Activated naive CD4-positive, alpha-beta T cell treated with anti-CD3 and anti-CD28 coated beads for 36 hours (primary cell): ENCODE measurements at regions not wholly inside any gene's neighbourhood (a gene's known extent, or its start where the extent isn't known, plus 50 kb on each side); places are given as distances from the start of the nearest gene placed in this dataset.

Experiments used
- CTCF ChIA-PET: fragments of 350-600 bp; sonication (Branson Sonifier 250); formaldehyde crosslinking; loops from one replicate; lab custom pipeline; 2021; ENCODE audit warnings: antibody characterized with exemption; lab: Charles Lee
- DNase-seq: peaks from one replicate; pipeline ENCODE4 v3.0.0-alpha.2; 2020
- H3K27ac Mint-ChIP-seq: one replicate; pipeline ENCODE4 v1.8.0; 2021; ENCODE audit warnings: mild to moderate bottlenecking, mixed read lengths
- H3K27me3 Mint-ChIP-seq: one replicate; pipeline ENCODE4 v1.8.0; 2021; ENCODE audit warnings: low read depth, mixed read lengths
- H3K36me3 Mint-ChIP-seq: one replicate; pipeline ENCODE4 v1.8.0; 2021; ENCODE audit warnings: low read depth, mixed read lengths
- H3K4me1 Mint-ChIP-seq: one replicate; pipeline ENCODE4 v1.8.0; 2021; ENCODE audit warnings: low read depth, mixed read lengths
- H3K4me3 Mint-ChIP-seq: one replicate; pipeline ENCODE4 v1.8.0; 2021; ENCODE audit warnings: mild to moderate bottlenecking, moderate library complexity, mixed read lengths
- H3K9me3 Mint-ChIP-seq: one replicate; pipeline ENCODE4 v1.8.0; 2021; ENCODE audit warnings: mixed read lengths
- intact Hi-C: fragments of 100-400 bp; cut with micrococcal nuclease; formaldehyde crosslinking; loops from one replicate; pipeline ENCODE4 v1.15.1; 2023

DNA sequence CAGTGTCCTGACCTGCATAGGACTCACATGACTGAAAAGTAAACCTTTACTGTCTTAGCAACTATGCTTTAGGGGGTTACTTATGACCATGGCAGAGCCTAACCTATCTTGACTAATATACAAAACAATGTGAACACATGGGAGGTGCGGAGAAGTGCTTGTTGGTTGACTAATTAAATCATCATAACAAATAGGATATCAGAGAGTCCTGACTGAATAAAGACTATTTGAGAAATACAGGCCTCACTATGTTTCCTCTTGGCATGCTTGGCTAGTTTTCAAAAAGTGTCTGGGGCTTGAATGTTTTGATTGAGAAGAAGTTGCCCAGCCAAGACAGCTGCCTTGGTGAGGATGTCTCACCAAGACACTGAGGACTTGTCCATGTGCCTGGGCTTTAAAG, 104.4 kb upstream of the PHYHIPL start:
- Mint-ChIP-seq H3K4me1 (no peaks in the 10 kb centered on the region), H3K27me3 (no peaks in the 10 kb centered on the region), H3K4me3 (no peak overlapping the region), H3K36me3 (no peaks in the 10 kb centered on the region), H3K27ac (no peak overlapping the region), H3K9me3 (no peaks in the 10 kb centered on the region)
- intact Hi-C loops: no loop called here
- CTCF ChIA-PET: no interaction called here
- DNase-seq: no peak

DNA sequence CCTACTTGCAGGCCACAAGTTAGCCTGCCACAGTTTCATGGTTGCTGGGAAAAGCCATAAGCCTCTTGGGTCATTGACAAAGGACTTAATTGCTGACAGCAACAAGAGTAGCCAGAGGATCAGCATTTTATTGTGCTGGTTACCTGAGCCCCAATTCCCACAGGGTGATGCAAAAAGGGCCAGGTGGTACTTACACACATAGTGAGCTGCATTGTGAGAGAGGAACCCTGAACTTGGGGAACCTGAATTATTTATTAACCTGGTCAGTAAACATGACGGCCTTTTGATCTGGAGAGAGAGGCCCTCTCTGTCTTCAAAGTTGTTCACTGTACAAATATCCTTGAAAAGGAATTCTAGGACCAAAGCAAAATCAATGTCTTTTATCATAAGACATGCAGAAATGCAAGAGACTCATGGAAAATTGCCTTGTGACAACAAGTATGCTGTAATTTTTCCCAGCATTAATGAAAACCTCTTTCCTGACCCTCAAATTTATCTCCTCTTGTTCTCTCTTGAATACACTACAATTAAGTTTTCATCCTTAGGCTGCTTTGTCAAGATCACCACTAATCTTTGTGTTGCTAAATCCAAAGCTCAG, 102.9 kb upstream of the PHYHIPL start:
- Mint-ChIP-seq H3K4me1 (no peaks in the 10 kb centered on the region), H3K4me3 (no peak overlapping the region), H3K27me3 (no peaks in the 10 kb centered on the region), H3K9me3 (no peaks in the 10 kb centered on the region), H3K27ac (no peak overlapping the region), H3K36me3 (no peaks in the 10 kb centered on the region)
- CTCF ChIA-PET: no interaction called here
- DNase-seq: no peak
- intact Hi-C loops: no loop called here

DNA sequence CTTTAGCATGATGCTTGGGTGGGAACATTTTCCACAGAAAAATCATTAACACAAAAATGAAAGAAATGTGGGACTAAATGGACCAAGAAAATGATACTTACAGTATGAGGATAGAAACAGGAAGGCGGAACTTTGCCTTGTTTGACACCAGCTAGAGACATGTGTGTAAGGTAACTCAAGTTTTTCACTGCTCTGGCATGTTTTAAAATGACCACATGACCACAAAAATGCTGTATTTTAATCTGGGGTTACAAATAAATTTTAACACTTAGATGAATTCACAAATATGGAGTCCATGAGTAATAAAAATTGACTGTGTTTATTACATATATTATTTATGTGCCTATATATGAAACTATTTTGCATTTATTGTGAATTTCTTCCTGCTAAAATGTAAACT, 100.9 kb upstream of the PHYHIPL start:
- Mint-ChIP-seq H3K9me3 (no peaks in the 10 kb centered on the region), H3K27ac (no peak overlapping the region), H3K4me3 (no peak overlapping the region), H3K36me3 (no peaks in the 10 kb centered on the region), H3K4me1 (no peaks in the 10 kb centered on the region), H3K27me3 (no peaks in the 10 kb centered on the region)
- no peak for DNase-seq
- CTCF ChIA-PET: no interaction called here
- intact Hi-C loops: no loop called here

DNA sequence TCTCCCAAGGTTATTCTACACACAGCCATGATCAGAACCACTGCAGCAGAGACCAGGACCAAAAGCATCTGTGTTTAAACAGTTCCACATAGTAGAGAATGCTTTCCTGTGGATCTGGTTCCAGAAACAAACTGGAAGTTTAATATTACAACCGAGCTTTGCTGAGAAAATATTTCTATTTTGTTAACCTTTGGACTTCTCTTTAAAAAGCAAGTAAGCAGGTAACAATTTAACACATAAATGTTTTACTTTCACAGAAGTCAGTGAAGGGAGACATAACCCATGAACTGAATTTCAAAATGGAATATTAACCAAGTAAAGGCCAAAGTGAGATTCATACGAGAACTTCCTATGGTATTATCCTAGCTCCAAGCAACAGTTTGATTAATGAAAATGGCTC, 98.6 kb upstream of the PHYHIPL start:
- intact Hi-C loops: no loop called here
- no peak for DNase-seq
- H3K4me1 Mint-ChIP-seq: no peaks in the 10 kb centered on the region
- CTCF ChIA-PET: no interaction called here
- H3K4me3 Mint-ChIP-seq: no peak overlapping the region
- no peaks in the 10 kb centered on the region for H3K9me3 Mint-ChIP-seq
- H3K27me3 Mint-ChIP-seq: no peaks in the 10 kb centered on the region
- no peak overlapping the region for H3K27ac Mint-ChIP-seq
- no peaks in the 10 kb centered on the region for H3K36me3 Mint-ChIP-seq

DNA sequence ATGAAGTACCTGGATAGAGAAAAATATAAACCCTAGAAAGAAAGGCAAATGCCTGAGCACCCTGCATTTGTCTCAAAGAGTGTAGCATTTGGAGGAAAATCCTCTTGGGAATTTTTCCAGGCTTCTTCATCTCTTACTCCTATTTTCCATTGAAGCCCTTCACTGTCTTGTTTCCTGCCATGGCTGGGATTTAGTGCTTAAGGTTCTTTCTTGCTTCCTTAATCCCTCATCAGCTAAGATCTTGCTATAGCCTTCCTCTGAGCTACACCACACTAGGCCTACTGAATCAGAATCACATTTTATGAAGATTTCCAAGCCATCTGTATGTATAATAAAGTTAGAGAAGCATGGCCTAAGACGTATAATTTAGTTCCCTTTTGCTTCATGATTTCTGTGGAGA, 97.5 kb upstream of the PHYHIPL start:
- CTCF ChIA-PET: no interaction called here

DNA sequence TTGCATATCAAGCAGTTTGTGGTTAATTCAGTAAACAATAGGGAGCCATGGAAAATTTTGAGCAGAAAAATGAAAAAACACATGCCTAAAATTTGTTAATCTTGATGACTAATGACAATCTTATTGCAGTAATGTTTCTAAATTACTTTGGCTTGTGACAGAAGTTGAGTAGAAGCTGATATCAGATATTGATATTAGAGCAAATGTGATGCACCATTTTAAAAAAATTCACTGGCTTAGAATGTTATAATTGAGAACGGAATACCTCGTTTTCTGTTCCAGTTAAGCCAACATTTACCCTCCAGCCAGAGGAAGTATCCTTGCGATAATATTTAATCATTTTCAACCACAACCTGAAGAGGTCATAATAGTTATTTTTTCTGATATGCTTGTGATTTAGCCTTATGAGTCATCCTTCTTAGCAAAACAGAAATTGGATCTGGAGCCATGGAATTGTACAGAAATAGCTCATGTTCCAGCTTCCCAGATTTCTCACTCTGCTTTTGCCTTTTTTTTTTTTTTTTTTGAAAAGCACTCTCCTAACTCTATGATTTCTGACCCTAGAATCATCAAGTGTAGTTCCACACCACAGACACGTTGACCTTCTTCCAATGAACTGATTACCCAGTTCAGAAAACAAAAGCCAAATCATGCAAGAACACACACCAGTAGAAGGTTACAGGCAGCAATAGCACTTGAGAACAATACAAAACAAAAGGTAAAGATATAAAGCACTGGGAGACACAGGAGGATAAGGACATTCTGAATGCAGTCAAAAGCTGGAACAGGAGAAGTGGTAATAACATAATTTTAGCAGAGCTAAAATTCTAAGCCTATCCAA, 96.8 kb upstream of the PHYHIPL start:
- Mint-ChIP-seq H3K27me3 (no peaks in the 10 kb centered on the region), H3K9me3 (no peaks in the 10 kb centered on the region), H3K4me1 (no peaks in the 10 kb centered on the region), H3K36me3 (no peaks in the 10 kb centered on the region), H3K27ac (no peak overlapping the region), H3K4me3 (no peak overlapping the region)
- intact Hi-C loops: no loop called here
- no peak for DNase-seq
- CTCF ChIA-PET: no interaction called here

More for the DNA sequence above, 97.5 kb upstream of the PHYHIPL start:
- Mint-ChIP-seq H3K36me3 (no peaks in the 10 kb centered on the region), H3K27ac (no peak overlapping the region), H3K4me3 (no peak overlapping the region), H3K27me3 (no peaks in the 10 kb centered on the region), H3K4me1 (no peaks in the 10 kb centered on the region), H3K9me3 (no peaks in the 10 kb centered on the region)
- DNase-seq: no peak
- intact Hi-C loops: no loop called here

DNA sequence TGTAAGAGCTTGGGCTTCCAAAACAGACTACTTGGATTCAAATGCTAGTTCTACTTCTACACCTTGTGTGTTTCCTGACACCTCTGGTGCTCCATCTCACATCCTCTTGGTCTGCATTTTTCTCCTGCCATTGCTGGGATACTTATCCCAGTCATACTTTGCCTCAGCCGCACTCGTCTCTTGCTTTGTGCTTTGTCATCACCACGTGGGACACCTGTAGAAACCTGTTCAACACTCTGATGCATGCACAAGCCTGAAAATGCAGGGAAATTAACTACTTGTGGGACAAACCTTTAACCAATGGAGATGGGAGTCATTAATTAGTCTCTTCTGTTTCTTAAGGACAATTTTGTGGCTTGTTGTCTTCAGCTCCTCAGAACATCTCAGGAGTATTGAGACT, 94.2 kb upstream of the PHYHIPL start:
- Mint-ChIP-seq H3K27me3 (no peaks in the 10 kb centered on the region), H3K36me3 (no peaks in the 10 kb centered on the region), H3K4me3 (no peak overlapping the region), H3K4me1 (no peaks in the 10 kb centered on the region), H3K9me3 (no peaks in the 10 kb centered on the region), H3K27ac (no peak overlapping the region)
- intact Hi-C loops: no loop called here
- no peak for DNase-seq
- CTCF ChIA-PET: interaction anchor here (0.6 kb wide), 1 partner anchor 417 kb away, joined by 3 read pairs; no protein-coding TSS in a partner anchor

DNA sequence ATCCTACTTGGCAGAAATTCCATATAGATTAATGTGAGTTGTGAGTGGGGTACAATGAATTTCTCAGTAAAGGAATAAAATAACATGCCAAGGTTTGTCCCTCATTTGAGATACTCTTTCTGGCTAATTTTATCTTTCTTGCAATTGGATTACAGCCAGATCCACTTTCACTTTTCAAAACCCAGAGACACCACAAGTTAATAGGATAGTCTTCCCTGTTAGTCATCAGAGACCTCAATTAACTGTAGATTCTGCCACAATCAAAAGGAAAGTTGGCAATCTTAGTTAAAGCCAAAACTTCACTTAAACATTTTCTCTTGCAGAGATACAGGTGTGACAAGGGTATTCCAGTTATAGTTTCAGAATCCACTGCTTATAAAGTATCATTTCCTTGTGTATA, 91.4 kb upstream of the PHYHIPL start:
- Mint-ChIP-seq H3K36me3 (no peaks in the 10 kb centered on the region), H3K4me3 (no peak overlapping the region), H3K27me3 (no peaks in the 10 kb centered on the region), H3K4me1 (no peaks in the 10 kb centered on the region), H3K27ac (no peak overlapping the region), H3K9me3 (peaks cover 2% of the 10 kb centered on the region)
- CTCF ChIA-PET: no interaction called here
- intact Hi-C loops: no loop called here
- DNase-seq: no peak

DNA sequence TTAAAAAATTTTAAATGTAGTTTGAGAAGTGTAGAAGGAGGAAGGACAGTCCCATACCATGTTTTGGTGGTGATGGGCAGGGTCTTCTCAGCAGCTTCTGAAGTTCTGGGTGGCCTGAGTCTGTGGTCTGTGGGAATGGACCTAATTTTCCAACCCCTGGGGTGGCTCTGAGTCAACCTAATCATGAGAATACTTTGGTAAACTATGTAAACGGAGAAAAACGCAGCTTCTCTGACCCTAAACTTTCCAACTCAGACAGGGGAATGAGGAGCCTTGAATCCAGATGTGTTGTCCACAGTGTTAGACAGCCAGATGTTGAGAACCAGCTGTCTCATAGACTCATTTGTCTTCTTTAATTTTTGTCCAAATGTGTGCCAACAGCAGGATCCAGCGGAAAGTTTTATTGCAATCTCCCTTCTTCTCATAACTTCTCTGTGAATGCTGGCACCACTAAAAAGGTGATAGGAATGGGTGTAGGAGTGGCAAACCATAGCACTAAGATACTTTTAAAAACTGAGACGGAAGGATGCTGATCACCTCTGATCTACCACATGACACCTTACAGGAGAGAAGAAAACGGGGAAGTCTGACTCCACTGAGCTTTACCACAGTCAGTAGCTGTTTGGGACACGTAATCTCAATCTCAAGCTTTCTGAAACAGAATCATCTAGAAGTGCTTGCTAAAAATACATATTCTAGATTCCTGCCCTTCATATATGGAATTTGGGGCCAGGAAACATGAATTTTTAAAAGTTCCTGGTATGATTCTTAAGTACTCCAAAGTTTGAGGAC, 90.5 kb upstream of the PHYHIPL start:
- DNase-seq: no peak
- CTCF ChIA-PET: no interaction called here
- Mint-ChIP-seq H3K27ac (no peak overlapping the region), H3K4me3 (no peak overlapping the region), H3K4me1 (no peaks in the 10 kb centered on the region), H3K9me3 (peaks cover 2% of the 10 kb centered on the region), H3K27me3 (no peaks in the 10 kb centered on the region), H3K36me3 (no peaks in the 10 kb centered on the region)
- intact Hi-C loops: no loop called here

DNA sequence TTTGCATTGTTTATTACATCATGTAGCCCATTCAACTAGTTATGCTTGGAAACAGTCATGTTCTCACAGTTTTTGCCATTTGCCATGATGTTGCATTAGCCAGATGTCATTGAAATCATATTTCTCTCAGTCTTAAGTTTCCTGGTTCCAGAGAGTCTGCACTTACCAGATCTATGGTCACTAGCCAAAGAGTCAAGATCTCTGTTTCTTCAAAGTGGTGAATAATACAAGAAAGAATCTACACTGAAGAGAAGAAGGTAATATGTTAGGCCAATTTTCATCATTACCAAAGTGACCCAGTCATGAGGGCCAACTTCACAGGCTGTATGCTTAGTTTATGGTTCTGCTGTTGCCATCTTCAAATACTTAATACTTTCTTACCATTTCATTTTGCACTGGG, 89.0 kb upstream of the PHYHIPL start:
- peaks cover 2% of the 10 kb centered on the region for H3K9me3 Mint-ChIP-seq
- H3K27me3 Mint-ChIP-seq: no peaks in the 10 kb centered on the region
- H3K4me3 Mint-ChIP-seq: no peak overlapping the region
- intact Hi-C loops: no loop called here
- no peaks in the 10 kb centered on the region for H3K36me3 Mint-ChIP-seq
- H3K27ac Mint-ChIP-seq: no peak overlapping the region
- CTCF ChIA-PET: no interaction called here
- no peaks in the 10 kb centered on the region for H3K4me1 Mint-ChIP-seq
- no peak for DNase-seq

DNA sequence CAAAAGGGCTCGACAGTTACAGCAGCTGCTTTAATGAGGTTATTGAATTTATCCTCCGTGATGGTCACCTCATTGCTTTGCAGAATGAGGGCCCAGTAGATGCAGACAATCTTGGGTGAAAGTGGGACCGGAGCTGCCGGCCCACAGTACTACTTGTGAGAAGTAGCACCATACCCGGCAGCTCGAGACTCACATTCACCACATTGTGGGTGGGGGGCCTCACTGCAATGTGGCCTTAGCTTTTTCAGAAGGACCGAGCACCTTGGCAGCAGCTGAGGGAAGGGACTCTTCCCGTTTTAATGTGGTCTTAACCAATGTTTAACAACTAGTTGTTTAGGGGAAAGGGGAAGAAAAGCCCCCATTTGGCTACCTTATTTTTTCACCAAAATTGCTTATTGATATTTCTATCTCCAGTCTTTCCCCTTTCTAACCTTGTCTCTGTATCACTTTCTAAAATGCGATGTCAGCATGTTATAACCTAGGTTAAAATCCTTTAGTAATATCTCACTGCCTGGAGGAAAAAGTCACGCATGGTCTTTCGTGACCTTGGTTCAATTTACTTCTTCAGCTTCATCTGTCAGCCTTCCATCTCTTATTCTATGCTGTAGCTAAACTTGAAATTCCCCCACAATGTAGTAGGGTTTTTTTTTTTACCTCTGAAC, 87.4 kb upstream of the PHYHIPL start:
- no peak overlapping the region for H3K27ac Mint-ChIP-seq
- CTCF ChIA-PET: no interaction called here
- H3K9me3 Mint-ChIP-seq: peaks cover 2% of the 10 kb centered on the region
- no peaks in the 10 kb centered on the region for H3K27me3 Mint-ChIP-seq
- no peak for DNase-seq
- no peak overlapping the region for H3K4me3 Mint-ChIP-seq
- intact Hi-C loops: no loop called here
- no peaks in the 10 kb centered on the region for H3K36me3 Mint-ChIP-seq
- H3K4me1 Mint-ChIP-seq: no peaks in the 10 kb centered on the region

DNA sequence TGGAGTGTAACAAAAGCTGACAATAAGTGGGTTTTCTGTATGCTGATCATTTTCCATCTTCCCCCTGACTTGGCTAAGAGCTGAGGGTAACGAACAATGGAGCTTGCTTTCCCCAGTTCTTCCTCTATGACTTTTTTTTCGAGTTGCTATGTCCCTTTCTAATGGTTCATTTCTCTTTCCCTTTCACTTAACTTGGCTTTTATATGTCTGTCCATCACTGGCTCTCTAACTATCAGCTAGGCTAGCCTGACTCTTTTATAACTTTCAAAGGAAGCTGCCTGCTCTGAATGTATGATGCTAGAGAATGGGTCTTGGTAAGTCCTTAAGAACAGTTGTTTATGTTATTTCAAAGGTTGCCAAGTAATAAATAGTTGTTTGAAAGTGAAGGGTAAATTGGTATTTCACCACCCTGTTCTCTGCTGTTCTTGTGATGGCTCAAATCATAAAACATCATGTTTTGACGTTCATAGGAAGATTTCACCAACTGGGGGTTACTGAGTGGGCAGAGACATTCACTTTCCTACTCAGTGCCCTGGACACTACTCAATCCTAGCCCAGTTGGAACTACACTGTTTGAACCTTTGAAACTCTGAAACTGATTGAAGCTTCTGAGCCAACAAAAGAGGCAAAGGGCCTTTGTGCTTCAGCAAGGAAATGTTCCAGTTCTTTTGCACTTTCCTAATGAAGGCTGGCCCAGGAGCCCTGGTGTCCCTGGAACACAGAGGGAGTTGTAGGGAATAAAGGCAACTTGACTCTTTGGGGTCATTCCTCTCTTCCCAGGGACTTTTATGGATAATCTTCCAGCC, 85.4 kb upstream of the PHYHIPL start:
- CTCF ChIA-PET: no interaction called here
- Mint-ChIP-seq H3K27ac (no peak overlapping the region), H3K9me3 (peaks cover 2% of the 10 kb centered on the region), H3K36me3 (no peaks in the 10 kb centered on the region), H3K4me1 (no peaks in the 10 kb centered on the region), H3K4me3 (no peak overlapping the region), H3K27me3 (no peaks in the 10 kb centered on the region)
- DNase-seq: no peak
- intact Hi-C loops: no loop called here
